H9 (cell line): ENCODE measurements at regions not wholly inside any gene's neighbourhood (a gene's known extent, or its start where the extent isn't known, plus 50 kb on each side); places are given as distances from the start of the nearest gene placed in this dataset.

Source experiments
- DNase-seq: peaks from one replicate; pipeline ENCODE4 v3.0.0-alpha.2; 2017
- H2AFZ ChIP-seq: one replicate; pipeline ENCODE4 v1.6.1; 2013; ENCODE audit warnings: mild to moderate bottlenecking, low read length, control low read depth, moderate library complexity
- H2AK5ac ChIP-seq: 2 replicates; pipeline ENCODE4 v1.6.1; 2013; ENCODE audit warnings: low read length, control low read depth, mixed read lengths; ENCODE audit not compliant: insufficient read length
- H2BK120ac ChIP-seq: one replicate; pipeline ENCODE4 v1.6.1; 2013; ENCODE audit warnings: low read depth, mild to moderate bottlenecking, low read length, control low read depth, inconsistent platforms; ENCODE audit not compliant: poor library complexity, severe bottlenecking
- H2BK12ac ChIP-seq: 2 replicates; pipeline ENCODE4 v1.6.1; 2013; ENCODE audit warnings: low read length, control low read depth, mixed read lengths, low read depth; ENCODE audit not compliant: insufficient read length
- H2BK15ac ChIP-seq: 2 replicates; pipeline ENCODE4 v1.6.1; 2013; ENCODE audit warnings: low read depth, low read length, control low read depth
- H2BK20ac ChIP-seq: one replicate; pipeline ENCODE4 v1.6.1; 2013; ENCODE audit warnings: low read depth, mild to moderate bottlenecking, low read length, control low read depth, inconsistent platforms; ENCODE audit not compliant: poor library complexity, severe bottlenecking
- H2BK5ac ChIP-seq: 2 replicates; pipeline ENCODE4 v1.6.1; 2013; ENCODE audit warnings: low read length, control low read depth, mixed read lengths; ENCODE audit not compliant: insufficient read length
- H3K14ac ChIP-seq: 2 replicates; pipeline ENCODE4 v1.6.1; 2013; ENCODE audit warnings: low read length, control low read depth; ENCODE audit not compliant: insufficient read depth
- H3K18ac ChIP-seq: 2 replicates; pipeline ENCODE4 v1.6.1; 2013; ENCODE audit warnings: low read depth, mild to moderate bottlenecking, mixed read lengths, low read length, control low read depth; ENCODE audit not compliant: insufficient read length
- H3K23ac ChIP-seq: 2 replicates; pipeline ENCODE4 v1.6.1; 2013; ENCODE audit warnings: low read length, control low read depth, mixed read lengths, low read depth; ENCODE audit not compliant: insufficient read length
- H3K23me2 ChIP-seq: 2 replicates; pipeline ENCODE4 v1.6.1; 2013; ENCODE audit warnings: low read depth, mild to moderate bottlenecking, mixed read lengths, low read length, control low read depth; ENCODE audit not compliant: insufficient read length, poor library complexity, severe bottlenecking
- H3K27ac ChIP-seq: 2 replicates; pipeline ENCODE4 v1.5.1; 2013; ENCODE audit warnings: low read length, control low read depth, mixed read lengths, low read depth; ENCODE audit not compliant: insufficient read length
- H3K27me3 ChIP-seq: 2 replicates; pipeline ENCODE4 v1.6.1; 2013; ENCODE audit warnings: low read length, control low read depth, inconsistent platforms; ENCODE audit not compliant: insufficient read depth
- H3K4ac ChIP-seq: 2 replicates; pipeline ENCODE4 v1.6.1; 2013; ENCODE audit warnings: low read depth, mild to moderate bottlenecking, control low read depth, inconsistent platforms, low read length, moderate library complexity
- H3K4me1 ChIP-seq: 2 replicates; pipeline ENCODE4 v1.6.1; 2013; ENCODE audit warnings: low read length, control low read depth, inconsistent platforms; ENCODE audit not compliant: insufficient read depth
- H3K4me2 ChIP-seq: 2 replicates; pipeline ENCODE4 v1.6.1; 2013; ENCODE audit warnings: low read length, control low read depth, mixed read lengths; ENCODE audit not compliant: insufficient read length, insufficient read depth
- H3K56ac ChIP-seq: 2 replicates; pipeline ENCODE4 v1.6.1; 2013; ENCODE audit warnings: low read depth, mild to moderate bottlenecking, mixed read lengths, low read length, control low read depth; ENCODE audit not compliant: insufficient read length
- H3K79me1 ChIP-seq: 2 replicates; pipeline ENCODE4 v1.6.1; 2013; ENCODE audit warnings: low read depth, mild to moderate bottlenecking, moderate library complexity, low read length, control low read depth, inconsistent platforms; ENCODE audit not compliant: insufficient read depth, poor library complexity, severe bottlenecking
- H3K79me2 ChIP-seq: 2 replicates; pipeline ENCODE4 v1.6.1; 2013; ENCODE audit warnings: low read length, control low read depth, inconsistent platforms; ENCODE audit not compliant: insufficient read depth
- H3K9ac ChIP-seq: 2 replicates; pipeline ENCODE4 v1.6.1; 2013; ENCODE audit warnings: low read length, control low read depth, mixed read lengths; ENCODE audit not compliant: insufficient read length; ENCODE audit errors: extremely low read depth
- H3K9me3 ChIP-seq: one replicate; pipeline ENCODE4 v1.6.1; 2013; ENCODE audit warnings: low read depth, low read length, inconsistent platforms; ENCODE audit not compliant: control insufficient read depth
- H3T11ph ChIP-seq: one replicate; pipeline ENCODE4 v1.6.1; 2013; ENCODE audit warnings: mild to moderate bottlenecking, low read length, control low read depth, inconsistent platforms
- H4K20me1 ChIP-seq: one replicate; pipeline ENCODE4 v1.6.1; 2013; ENCODE audit not compliant: control insufficient read depth, insufficient read length, insufficient read depth
- H4K5ac ChIP-seq: 2 replicates; pipeline ENCODE4 v1.6.1; 2013; ENCODE audit warnings: low read depth, mild to moderate bottlenecking, mixed read lengths, low read length, control low read depth; ENCODE audit not compliant: insufficient read length
- H4K8ac ChIP-seq: replicated peaks from 2 replicates; pipeline ENCODE4 v1.6.1; 2013; ENCODE audit warnings: low read length, control low read depth, mixed read lengths, low read depth; ENCODE audit not compliant: insufficient read length
- H4K91ac ChIP-seq: 2 replicates; pipeline ENCODE4 v1.6.1; 2013; ENCODE audit warnings: low read depth, mild to moderate bottlenecking, moderate library complexity, mixed read lengths, low read length, control low read depth; ENCODE audit not compliant: insufficient read length
- H3K27ac Mint-ChIP-seq, 3 experiments: 2 replicates in 2 of 3; 3 replicates in 1 of 3; pipeline ENCODE4 v1.8.0; 2020 to 2021; ENCODE audit warnings: mixed read lengths in 3 of 3, mild to moderate bottlenecking in 1 of 3, moderate library complexity in 1 of 3
- H3K27me3 Mint-ChIP-seq: 2 replicates; pipeline ENCODE4 v1.8.0; 2021; ENCODE audit warnings: low read depth, mild to moderate bottlenecking, moderate library complexity, mixed read lengths
- H3K36me3 Mint-ChIP-seq, 3 experiments: 2 replicates in 2 of 3; 3 replicates in 1 of 3; pipeline ENCODE4 v1.8.0; 2020 to 2021; ENCODE audit warnings: low read depth in 3 of 3, mixed read lengths in 3 of 3; ENCODE audit not compliant: insufficient read depth in 1 of 3
- H3K4me1 Mint-ChIP-seq, 2 experiments: 2 replicates each; pipeline ENCODE4 v1.8.0; 2020; ENCODE audit warnings: mixed read lengths in 2 of 2
- H3K4me3 Mint-ChIP-seq, 2 experiments: 2 replicates in 1 of 2; 3 replicates in 1 of 2; pipeline ENCODE4 v1.8.0; 2020 to 2021; ENCODE audit warnings: mild to moderate bottlenecking in 2 of 2, mixed read lengths in 2 of 2, moderate library complexity in 1 of 2
- H3K9me3 Mint-ChIP-seq, 2 experiments: 2 replicates in 1 of 2; 3 replicates in 1 of 2; pipeline ENCODE4 v1.8.0; 2020; ENCODE audit warnings: mild to moderate bottlenecking in 2 of 2, mixed read lengths in 2 of 2, moderate library complexity in 1 of 2
- WGBS: extraction: QIAGEN DNeasy Blood & Tissue Kit; methylation state at CpG from one replicate; pipeline ENCODE4 v1.1.7; 2013; ENCODE audit warnings: missing lambda C conversion rate, low lambda C conversion rate, mixed read lengths; ENCODE audit not compliant: insufficient read length; ENCODE audit errors: extremely low coverage; 5-methylcytosine and 5-hydroxymethylcytosine counted together
- TF ChIP-seq, protein P1 (sequence below): fragments of 200-600 bp; sonication (generic); conservative IDR thresholded peaks from 3 replicates; pipeline ENCODE4 v1.8.0; 2021; ENCODE audit warnings: antibody characterized with exemption, mild to moderate bottlenecking

DNA sequence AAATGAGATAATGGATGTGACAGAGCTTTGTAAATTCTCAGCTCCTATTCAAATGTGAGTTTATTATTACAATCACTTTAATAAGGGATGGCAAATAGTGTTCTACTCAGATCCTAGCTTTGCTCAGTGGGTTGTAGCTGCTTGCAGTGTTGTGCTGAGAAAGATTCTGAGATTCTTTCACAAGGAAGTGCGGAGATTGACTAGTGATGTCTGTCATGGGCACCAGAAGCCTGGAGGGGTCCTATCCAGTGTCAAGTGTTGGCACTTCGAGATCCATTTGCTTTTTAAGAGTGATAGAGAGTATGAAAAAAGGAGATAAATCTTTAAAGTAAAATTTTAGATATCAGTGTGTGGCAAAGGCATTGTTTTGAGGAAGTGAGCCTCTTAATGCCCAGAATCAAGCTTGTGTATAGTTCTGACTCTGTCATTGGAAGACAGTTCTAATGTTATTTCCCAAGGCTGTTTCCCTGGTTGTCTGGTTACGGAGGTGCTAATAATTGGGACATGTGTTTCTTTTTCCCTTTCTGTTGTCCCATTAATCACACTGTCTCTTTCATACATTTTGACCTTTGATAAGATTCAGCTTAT, 181.7 kb upstream of the SPRED2 start:
- no peak overlapping the region for H2BK15ac ChIP-seq
- WGBS, result no CpG with 5 or more reads among the region's 3 CpGs
- no peak overlapping the region for H2BK120ac ChIP-seq
- H3K18ac ChIP-seq, result no peak overlapping the region
- peaks cover 0 to 7% (median 0%) of the 10 kb centered on the region in 3 experiments; a peak in 1 of 7 replicates for H3K36me3 Mint-ChIP-seq
- no peak overlapping the region for H3K23ac ChIP-seq
- no peak overlapping the region; a peak in 1 of 7 replicates for H3K27ac Mint-ChIP-seq
- H2BK5ac ChIP-seq, result no peak overlapping the region
- no peak overlapping the region for H3T11ph ChIP-seq
- H3K79me2 ChIP-seq, result no peaks in the 10 kb centered on the region
- H3K9ac ChIP-seq, result no peak overlapping the region
- H2BK12ac ChIP-seq, result no peak overlapping the region
- no peak overlapping the region for H2BK20ac ChIP-seq
- no peaks in the 10 kb centered on the region; the same call in 1 of the 2 replicates for H3K27me3 Mint-ChIP-seq
- H3K27ac ChIP-seq, result no peak overlapping the region
- no peak overlapping the region for H4K5ac ChIP-seq
- H3K14ac ChIP-seq, result no peak overlapping the region
- peaks cover 3% of the 10 kb centered on the region; the same call in 1 of the 2 replicates for H3K27me3 ChIP-seq
- no peak overlapping the region for H4K91ac ChIP-seq
- H3K4me3 Mint-ChIP-seq, result no peak overlapping the region
- no peak overlapping the region for H4K8ac ChIP-seq
- no peaks in the 10 kb centered on the region for H3K23me2 ChIP-seq
- peaks cover 19 to 26% of the 10 kb centered on the region in 2 experiments for H3K4me1 Mint-ChIP-seq
- no peaks in the 10 kb centered on the region for H3K79me1 ChIP-seq
- H2AK5ac ChIP-seq, result no peak overlapping the region
- H3K4me1 ChIP-seq, result peaks cover 4% of the 10 kb centered on the region; the same call in 1 of the 2 replicates
- H3K9me3 ChIP-seq, result no peaks in the 10 kb centered on the region
- no peak overlapping the region for H3K4ac ChIP-seq
- TF ChIP-seq, protein P1, sequence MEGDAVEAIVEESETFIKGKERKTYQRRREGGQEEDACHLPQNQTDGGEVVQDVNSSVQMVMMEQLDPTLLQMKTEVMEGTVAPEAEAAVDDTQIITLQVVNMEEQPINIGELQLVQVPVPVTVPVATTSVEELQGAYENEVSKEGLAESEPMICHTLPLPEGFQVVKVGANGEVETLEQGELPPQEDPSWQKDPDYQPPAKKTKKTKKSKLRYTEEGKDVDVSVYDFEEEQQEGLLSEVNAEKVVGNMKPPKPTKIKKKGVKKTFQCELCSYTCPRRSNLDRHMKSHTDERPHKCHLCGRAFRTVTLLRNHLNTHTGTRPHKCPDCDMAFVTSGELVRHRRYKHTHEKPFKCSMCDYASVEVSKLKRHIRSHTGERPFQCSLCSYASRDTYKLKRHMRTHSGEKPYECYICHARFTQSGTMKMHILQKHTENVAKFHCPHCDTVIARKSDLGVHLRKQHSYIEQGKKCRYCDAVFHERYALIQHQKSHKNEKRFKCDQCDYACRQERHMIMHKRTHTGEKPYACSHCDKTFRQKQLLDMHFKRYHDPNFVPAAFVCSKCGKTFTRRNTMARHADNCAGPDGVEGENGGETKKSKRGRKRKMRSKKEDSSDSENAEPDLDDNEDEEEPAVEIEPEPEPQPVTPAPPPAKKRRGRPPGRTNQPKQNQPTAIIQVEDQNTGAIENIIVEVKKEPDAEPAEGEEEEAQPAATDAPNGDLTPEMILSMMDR, result no peak
- DNase-seq, result no peak
- H3K4me2 ChIP-seq, result no peak overlapping the region
- no peaks in the 10 kb centered on the region for H4K20me1 ChIP-seq
- no peak overlapping the region for H3K56ac ChIP-seq
- H3K9me3 Mint-ChIP-seq, result peaks cover 0 to 2% of the 10 kb centered on the region in 2 experiments; a peak in 1 of 5 replicates
- no peak overlapping the region for H2AFZ ChIP-seq
